Astrocyte (in vitro differentiated cells and primary cell): ENCODE measurements at regions not wholly inside any gene's neighbourhood (a gene's known extent, or its start where the extent isn't known, plus 50 kb on each side); places are given as distances from the start of the nearest gene placed in this dataset.

Experiments
- DNase-seq: peaks from one replicate; pipeline ENCODE4 v3.0.0-alpha.2; 2010; ENCODE audit warnings: low read depth
- FAIRE-seq: peaks from 2 replicates; lab custom pipeline; 2011; peaks lifted over from hg19 to GRCh38; lab: Jason Lieb, UNC
- H2AFZ ChIP-seq: 2 replicates; pipeline ENCODE4 v1.6.0; 2012; ENCODE audit warnings: low read depth, low read length, inconsistent platforms
- H3K27ac ChIP-seq: 2 replicates; pipeline ENCODE4 v1.5.1; 2011; ENCODE audit warnings: low read depth, low read length, inconsistent platforms
- H3K27me3 ChIP-seq: 2 replicates; pipeline ENCODE4 v1.6.0; 2011; ENCODE audit warnings: low read length, inconsistent platforms; ENCODE audit not compliant: insufficient read depth
- H3K36me3 ChIP-seq: 2 replicates; pipeline ENCODE4 v1.5.1; 2011; ENCODE audit warnings: low read length, inconsistent platforms; ENCODE audit not compliant: insufficient read depth
- H3K4me1 ChIP-seq: 2 replicates; pipeline ENCODE4 v1.5.1; 2011; ENCODE audit warnings: low read length, inconsistent platforms; ENCODE audit not compliant: insufficient read depth
- H3K4me2 ChIP-seq: 2 replicates; pipeline ENCODE4 v1.6.0; 2012; ENCODE audit warnings: low read length, inconsistent platforms
- H3K4me3 ChIP-seq: 2 replicates; pipeline ENCODE4 v1.5.1; 2011; ENCODE audit warnings: low read depth, mild to moderate bottlenecking, low read length, inconsistent platforms; ENCODE audit not compliant: insufficient read depth
- H3K79me2 ChIP-seq: 2 replicates; pipeline ENCODE4 v1.6.0; 2012; ENCODE audit warnings: mild to moderate bottlenecking, low read length, inconsistent platforms; ENCODE audit not compliant: insufficient read depth
- H3K9ac ChIP-seq: 2 replicates; pipeline ENCODE4 v1.6.0; 2012; ENCODE audit warnings: mild to moderate bottlenecking, low read length, inconsistent platforms
- H3K9me3 ChIP-seq: 2 replicates; pipeline ENCODE4 v1.5.1; 2012; ENCODE audit warnings: low read depth, mild to moderate bottlenecking, low read length, inconsistent platforms; ENCODE audit not compliant: insufficient read depth
- H4K20me1 ChIP-seq: 2 replicates; pipeline ENCODE4 v1.6.0; 2012; ENCODE audit warnings: low read length, inconsistent platforms; ENCODE audit not compliant: insufficient read depth
- H3K27ac Mint-ChIP-seq: one replicate; pipeline ENCODE4 v1.8.0; 2021; ENCODE audit warnings: mild to moderate bottlenecking, mixed read lengths; ENCODE audit not compliant: unreplicated experiment
- H3K27me3 Mint-ChIP-seq: one replicate; pipeline ENCODE4 v1.8.0; 2021; ENCODE audit warnings: low read depth, mixed read lengths; ENCODE audit not compliant: unreplicated experiment
- H3K36me3 Mint-ChIP-seq: one replicate; pipeline ENCODE4 v1.8.0; 2021; ENCODE audit warnings: low read depth, mixed read lengths; ENCODE audit not compliant: unreplicated experiment
- H3K4me1 Mint-ChIP-seq: one replicate; pipeline ENCODE4 v1.8.0; 2021; ENCODE audit warnings: low read depth, mixed read lengths; ENCODE audit not compliant: unreplicated experiment
- H3K4me3 Mint-ChIP-seq: one replicate; pipeline ENCODE4 v1.8.0; 2021; ENCODE audit warnings: mild to moderate bottlenecking, moderate library complexity, mixed read lengths; ENCODE audit not compliant: unreplicated experiment
- H3K9me3 Mint-ChIP-seq: one replicate; pipeline ENCODE4 v1.8.0; 2021; ENCODE audit warnings: mild to moderate bottlenecking, mixed read lengths; ENCODE audit not compliant: unreplicated experiment
- EZH2 ChIP-seq: IDR thresholded peaks from 2 replicates; pipeline ENCODE4 v1.6.1; 2012; ENCODE audit warnings: mild to moderate bottlenecking, low read length, inconsistent platforms; ENCODE audit not compliant: insufficient read depth
- TF ChIP-seq, protein P1 (sequence below): IDR thresholded peaks from 2 replicates; pipeline ENCODE4 v1.5.1; 2011; ENCODE audit warnings: low read depth, mild to moderate bottlenecking, inconsistent platforms, low read length, moderate library complexity; ENCODE audit not compliant: insufficient read depth

DNA sequence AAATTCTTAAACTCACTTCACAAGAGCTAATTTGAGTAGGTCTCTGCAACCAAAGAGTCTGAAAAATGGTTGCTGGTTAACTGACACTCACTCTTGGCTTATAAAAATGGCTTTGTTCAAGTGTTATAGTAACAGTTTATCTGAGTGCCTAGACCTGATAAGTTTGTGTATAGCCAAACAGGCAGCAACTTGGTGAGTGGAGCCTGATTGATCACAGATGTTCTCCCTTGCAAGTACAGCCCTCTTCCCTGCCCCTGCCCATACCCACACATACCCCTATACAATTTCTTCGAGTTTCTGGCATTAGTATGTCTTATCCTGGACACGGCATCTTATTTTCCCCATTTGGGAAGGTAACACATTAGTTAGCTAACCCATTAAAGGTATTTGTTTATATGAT, 149.5 kb downstream of the SLC16A9 start:
- Histone ChIP-seq H3K27ac (no peak overlapping the region), H3K27me3 (no peaks in the 10 kb centered on the region), H3K9me3 (no peaks in the 10 kb centered on the region), H3K9ac (no peak overlapping the region), H3K4me3 (no peak overlapping the region), H3K4me2 (no peak overlapping the region), H3K79me2 (no peaks in the 10 kb centered on the region), H2AFZ (no peak overlapping the region), H3K4me1 (no peaks in the 10 kb centered on the region), H3K36me3 (no peaks in the 10 kb centered on the region), H4K20me1 (no peaks in the 10 kb centered on the region)
- no peak overlapping the region for H3K4me3 Mint-ChIP-seq
- no peaks in the 10 kb centered on the region for H3K36me3 Mint-ChIP-seq
- no peaks in the 10 kb centered on the region for H3K9me3 Mint-ChIP-seq
- peaks cover 23% of the 10 kb centered on the region for H3K4me1 Mint-ChIP-seq
- DNase-seq (no peak), FAIRE-seq (no peak)
- no peaks in the 10 kb centered on the region for H3K27me3 Mint-ChIP-seq
- no peak overlapping the region for H3K27ac Mint-ChIP-seq
- TF ChIP-seq, protein P1, sequence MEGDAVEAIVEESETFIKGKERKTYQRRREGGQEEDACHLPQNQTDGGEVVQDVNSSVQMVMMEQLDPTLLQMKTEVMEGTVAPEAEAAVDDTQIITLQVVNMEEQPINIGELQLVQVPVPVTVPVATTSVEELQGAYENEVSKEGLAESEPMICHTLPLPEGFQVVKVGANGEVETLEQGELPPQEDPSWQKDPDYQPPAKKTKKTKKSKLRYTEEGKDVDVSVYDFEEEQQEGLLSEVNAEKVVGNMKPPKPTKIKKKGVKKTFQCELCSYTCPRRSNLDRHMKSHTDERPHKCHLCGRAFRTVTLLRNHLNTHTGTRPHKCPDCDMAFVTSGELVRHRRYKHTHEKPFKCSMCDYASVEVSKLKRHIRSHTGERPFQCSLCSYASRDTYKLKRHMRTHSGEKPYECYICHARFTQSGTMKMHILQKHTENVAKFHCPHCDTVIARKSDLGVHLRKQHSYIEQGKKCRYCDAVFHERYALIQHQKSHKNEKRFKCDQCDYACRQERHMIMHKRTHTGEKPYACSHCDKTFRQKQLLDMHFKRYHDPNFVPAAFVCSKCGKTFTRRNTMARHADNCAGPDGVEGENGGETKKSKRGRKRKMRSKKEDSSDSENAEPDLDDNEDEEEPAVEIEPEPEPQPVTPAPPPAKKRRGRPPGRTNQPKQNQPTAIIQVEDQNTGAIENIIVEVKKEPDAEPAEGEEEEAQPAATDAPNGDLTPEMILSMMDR = no peak
- no peak for TF ChIP-seq EZH2

DNA sequence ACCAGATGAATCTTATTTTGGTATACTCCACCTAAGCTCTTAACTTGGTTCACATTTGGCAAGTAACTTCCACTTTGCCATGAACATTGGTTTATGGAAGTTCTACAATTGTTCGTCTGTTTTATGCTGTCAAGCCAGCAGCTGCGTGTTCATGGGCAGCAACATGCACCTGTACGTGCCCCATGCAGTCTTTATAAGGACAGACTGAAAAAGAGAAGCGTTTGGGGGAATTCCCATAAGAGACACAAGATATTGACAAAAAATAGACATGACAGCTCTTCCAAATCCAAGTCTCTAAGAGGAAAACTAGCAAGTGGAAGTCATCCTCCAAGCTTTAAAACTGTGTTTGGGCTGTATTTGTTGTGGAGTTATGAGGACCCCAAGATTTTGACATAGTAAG, 151.6 kb downstream of the SLC16A9 start:
- Histone ChIP-seq H2AFZ (no peak overlapping the region), H3K9ac (no peak overlapping the region), H3K36me3 (no peaks in the 10 kb centered on the region), H3K27me3 (no peaks in the 10 kb centered on the region), H3K4me2 (no peak overlapping the region), H4K20me1 (no peaks in the 10 kb centered on the region), H3K27ac (no peak overlapping the region), H3K79me2 (no peaks in the 10 kb centered on the region), H3K4me3 (no peak overlapping the region), H3K9me3 (no peaks in the 10 kb centered on the region), H3K4me1 (no peaks in the 10 kb centered on the region)
- no peaks in the 10 kb centered on the region for H3K27me3 Mint-ChIP-seq
- H3K9me3 Mint-ChIP-seq = no peaks in the 10 kb centered on the region
- H3K4me1 Mint-ChIP-seq = peaks cover 25% of the 10 kb centered on the region
- H3K27ac Mint-ChIP-seq = no peak overlapping the region
- H3K36me3 Mint-ChIP-seq = no peaks in the 10 kb centered on the region
- DNase-seq (no peak), FAIRE-seq (no peak)
- TF ChIP-seq EZH2 = no peak
- TF ChIP-seq, protein P1 = no peak
- H3K4me3 Mint-ChIP-seq = no peak overlapping the region

DNA sequence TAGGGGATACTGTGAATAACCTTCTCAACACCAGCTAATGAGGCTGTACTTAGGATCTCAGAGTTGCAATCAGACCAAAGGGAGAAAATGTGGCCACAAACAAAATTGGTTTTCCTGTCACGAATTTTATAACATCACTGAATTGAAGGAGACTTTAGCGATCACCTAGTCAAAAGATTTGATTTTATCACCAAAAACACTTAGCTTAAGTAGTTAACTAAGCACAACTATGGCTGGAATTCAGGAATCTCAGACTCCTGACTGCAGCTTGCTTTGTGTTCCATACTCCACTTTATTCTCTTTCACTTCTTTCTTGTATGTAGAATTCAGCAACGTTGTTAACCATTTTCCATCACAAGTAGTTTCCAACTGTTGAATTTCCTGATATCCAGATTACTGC, 152.0 kb downstream of the SLC16A9 start:
- peak overlapping the region; percentile 59 for H3K27ac Mint-ChIP-seq

More for the DNA sequence above, 152.0 kb downstream of the SLC16A9 start:
- Histone ChIP-seq H3K9me3 (no peaks in the 10 kb centered on the region), H2AFZ (no peak overlapping the region), H3K4me3 (no peak overlapping the region), H4K20me1 (no peaks in the 10 kb centered on the region), H3K27ac (no peak overlapping the region), H3K4me2 (no peak overlapping the region), H3K4me1 (no peaks in the 10 kb centered on the region), H3K9ac (no peak overlapping the region), H3K79me2 (no peaks in the 10 kb centered on the region), H3K27me3 (no peaks in the 10 kb centered on the region), H3K36me3 (no peaks in the 10 kb centered on the region)
- DNase-seq (no peak), FAIRE-seq (no peak)
- no peaks in the 10 kb centered on the region for H3K36me3 Mint-ChIP-seq
- no peak overlapping the region for H3K4me3 Mint-ChIP-seq
- no peaks in the 10 kb centered on the region for H3K9me3 Mint-ChIP-seq
- H3K4me1 Mint-ChIP-seq = peaks cover 25% of the 10 kb centered on the region
- H3K27me3 Mint-ChIP-seq = no peaks in the 10 kb centered on the region
- TF ChIP-seq, protein P1 = no peak
- TF ChIP-seq EZH2 = no peak
